KMS-11 (cell line): ENCODE measurements at regions not wholly inside any gene's neighbourhood (a gene's known extent, or its start where the extent isn't known, plus 50 kb on each side); places are given as distances from the start of the nearest gene placed in this dataset.

Experiments
- H2AFZ ChIP-seq: fragments of 200-600 bp; sonication (generic); 2 replicates; pipeline ENCODE4 v1.6.1; 2016; ENCODE audit warnings: antibody characterized with exemption, mixed run types, low read depth
- H3K27ac ChIP-seq: fragments of 200-600 bp; sonication (generic); 2 replicates; pipeline ENCODE4 v1.6.1; 2016; ENCODE audit warnings: mild to moderate bottlenecking, mixed run types
- H3K27me3 ChIP-seq: fragments of 200-600 bp; sonication (generic); 2 replicates; pipeline ENCODE4 v1.6.1; 2017; ENCODE audit warnings: mild to moderate bottlenecking, low read depth, mixed run types, moderate library complexity; ENCODE audit not compliant: insufficient read depth
- H3K36me3 ChIP-seq: fragments of 200-600 bp; sonication (generic); 2 replicates; pipeline ENCODE4 v1.6.1; 2017; ENCODE audit warnings: mild to moderate bottlenecking, mixed run types; ENCODE audit not compliant: insufficient read depth
- H3K4me1 ChIP-seq: fragments of 200-600 bp; sonication (generic); 2 replicates; pipeline ENCODE4 v1.6.1; 2016; ENCODE audit warnings: mild to moderate bottlenecking, low read depth, mixed run types; ENCODE audit not compliant: poor library complexity, severe bottlenecking
- H3K4me2 ChIP-seq: fragments of 200-600 bp; sonication (generic); 2 replicates; pipeline ENCODE4 v1.7.0; 2016; ENCODE audit warnings: mild to moderate bottlenecking, mixed run types
- H3K4me3 ChIP-seq: fragments of 200-600 bp; sonication (generic); IDR thresholded peaks from 2 replicates; pipeline ENCODE4 v1.6.1; 2017; ENCODE audit warnings: low read depth, low read length, mixed read lengths; ENCODE audit not compliant: insufficient read depth
- H3K79me2 ChIP-seq: fragments of 200-600 bp; sonication (generic); 2 replicates; pipeline ENCODE4 v1.6.1; 2016; ENCODE audit warnings: low read depth, mixed run types; ENCODE audit not compliant: insufficient read depth
- H3K9ac ChIP-seq: fragments of 200-600 bp; sonication (generic); 2 replicates; pipeline ENCODE4 v1.6.1; 2016; ENCODE audit warnings: mild to moderate bottlenecking, mixed run types
- H4K20me1 ChIP-seq: fragments of 200-600 bp; sonication (generic); 2 replicates; pipeline ENCODE4 v1.6.1; 2016; ENCODE audit warnings: mild to moderate bottlenecking, mixed run types; ENCODE audit not compliant: insufficient read depth
- TF ChIP-seq, protein P1 (sequence below): fragments of 200-600 bp; sonication (generic); conservative IDR thresholded peaks from 2 replicates; pipeline ENCODE4 v1.6.1; 2017; ENCODE audit warnings: low read depth, mild to moderate bottlenecking, antibody characterized with exemption, low read length, moderate library complexity, mixed read lengths

GRCh38 chr9:120182011-120182410, 398.0 kb downstream of the CDK5RAP2 start:
- H3K27me3 ChIP-seq, result no peaks in the 10 kb centered on the region
- no peaks in the 10 kb centered on the region for H3K36me3 ChIP-seq
- H3K4me1 ChIP-seq, result no peaks in the 10 kb centered on the region
- H3K4me3 ChIP-seq, result no peak overlapping the region
- H3K27ac ChIP-seq, result no peak overlapping the region
- no peak overlapping the region for H3K4me2 ChIP-seq
- no peaks in the 10 kb centered on the region for H4K20me1 ChIP-seq
- TF ChIP-seq, protein P1, sequence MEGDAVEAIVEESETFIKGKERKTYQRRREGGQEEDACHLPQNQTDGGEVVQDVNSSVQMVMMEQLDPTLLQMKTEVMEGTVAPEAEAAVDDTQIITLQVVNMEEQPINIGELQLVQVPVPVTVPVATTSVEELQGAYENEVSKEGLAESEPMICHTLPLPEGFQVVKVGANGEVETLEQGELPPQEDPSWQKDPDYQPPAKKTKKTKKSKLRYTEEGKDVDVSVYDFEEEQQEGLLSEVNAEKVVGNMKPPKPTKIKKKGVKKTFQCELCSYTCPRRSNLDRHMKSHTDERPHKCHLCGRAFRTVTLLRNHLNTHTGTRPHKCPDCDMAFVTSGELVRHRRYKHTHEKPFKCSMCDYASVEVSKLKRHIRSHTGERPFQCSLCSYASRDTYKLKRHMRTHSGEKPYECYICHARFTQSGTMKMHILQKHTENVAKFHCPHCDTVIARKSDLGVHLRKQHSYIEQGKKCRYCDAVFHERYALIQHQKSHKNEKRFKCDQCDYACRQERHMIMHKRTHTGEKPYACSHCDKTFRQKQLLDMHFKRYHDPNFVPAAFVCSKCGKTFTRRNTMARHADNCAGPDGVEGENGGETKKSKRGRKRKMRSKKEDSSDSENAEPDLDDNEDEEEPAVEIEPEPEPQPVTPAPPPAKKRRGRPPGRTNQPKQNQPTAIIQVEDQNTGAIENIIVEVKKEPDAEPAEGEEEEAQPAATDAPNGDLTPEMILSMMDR, result no peak
- H3K79me2 ChIP-seq, result no peaks in the 10 kb centered on the region
- no peak overlapping the region for H2AFZ ChIP-seq
- H3K9ac ChIP-seq, result no peak overlapping the region

DNA sequence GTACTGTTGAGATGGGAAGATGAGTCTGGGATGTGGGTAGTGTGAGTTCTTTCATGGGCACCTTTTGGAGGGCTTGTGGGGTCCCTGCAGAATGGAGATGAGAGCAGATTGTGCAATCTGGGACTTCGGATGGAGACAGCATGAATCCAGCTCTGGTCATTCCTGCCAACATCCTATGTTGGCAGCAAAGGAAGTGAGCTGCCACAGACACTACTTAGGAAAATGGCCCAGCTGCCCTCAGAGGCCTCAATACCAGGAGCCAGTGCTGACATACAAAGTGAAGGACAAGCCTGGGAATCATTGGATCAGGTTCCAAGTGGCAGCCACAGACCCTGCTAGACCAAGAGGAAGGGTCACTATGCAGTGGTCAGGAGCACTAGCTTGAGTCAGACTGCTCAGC, 402.8 kb downstream of the CDK5RAP2 start:
- no peaks in the 10 kb centered on the region for H3K79me2 ChIP-seq
- no peak overlapping the region for H3K9ac ChIP-seq
- H4K20me1 ChIP-seq, result no peaks in the 10 kb centered on the region
- TF ChIP-seq, protein P1, result no peak
- no peak overlapping the region for H3K4me3 ChIP-seq
- H2AFZ ChIP-seq, result no peak overlapping the region
- H3K27ac ChIP-seq, result no peak overlapping the region
- no peaks in the 10 kb centered on the region for H3K4me1 ChIP-seq
- no peaks in the 10 kb centered on the region for H3K36me3 ChIP-seq
- no peak overlapping the region for H3K4me2 ChIP-seq
- H3K27me3 ChIP-seq, result no peaks in the 10 kb centered on the region

- H2AFZ ChIP-seq, result no peak overlapping the region
- H3K4me2 ChIP-seq, result no peak overlapping the region
- no peak overlapping the region for H3K4me3 ChIP-seq
- no peaks in the 10 kb centered on the region for H3K36me3 ChIP-seq
- no peaks in the 10 kb centered on the region for H3K79me2 ChIP-seq
- no peaks in the 10 kb centered on the region for H3K27me3 ChIP-seq
- TF ChIP-seq, protein P1, result no peak
- H3K27ac ChIP-seq, result no peak overlapping the region
- no peaks in the 10 kb centered on the region for H3K4me1 ChIP-seq
- no peak overlapping the region for H3K9ac ChIP-seq
- no peaks in the 10 kb centered on the region for H4K20me1 ChIP-seq
Observed at GRCh38 chr9:120175031-120175430, 404.9 kb downstream of the CDK5RAP2 start.

DNA sequence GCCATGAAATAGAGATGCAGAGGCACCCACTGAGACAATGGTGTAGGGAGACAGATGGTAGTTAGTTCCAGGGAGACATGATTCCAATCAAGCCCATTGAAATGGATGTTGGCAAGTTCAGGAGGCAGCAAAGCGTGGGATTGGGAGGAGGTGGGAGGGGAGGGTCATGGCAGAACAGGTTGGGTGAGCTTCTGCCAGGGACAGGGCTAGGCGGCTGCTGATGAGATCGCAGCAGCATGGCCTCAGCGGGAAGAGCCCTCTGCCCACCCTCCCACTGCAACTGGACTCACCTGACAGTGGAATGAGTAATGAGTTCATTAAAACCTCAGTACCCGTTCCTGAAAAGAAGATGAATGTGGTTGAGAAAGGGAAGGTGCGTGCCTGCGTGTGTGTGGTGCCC, 418.2 kb downstream of the CDK5RAP2 start:
- Histone ChIP-seq H3K4me2 (no peak overlapping the region), H3K79me2 (no peaks in the 10 kb centered on the region), H3K4me1 (no peaks in the 10 kb centered on the region), H2AFZ (no peak overlapping the region), H3K36me3 (no peaks in the 10 kb centered on the region), H3K4me3 (no peak overlapping the region), H3K9ac (no peak overlapping the region), H4K20me1 (no peaks in the 10 kb centered on the region), H3K27ac (no peak overlapping the region), H3K27me3 (no peaks in the 10 kb centered on the region)
- TF ChIP-seq, protein P1, result no peak
